HepG2 (cell line): ENCODE measurements at regions not wholly inside any gene's neighbourhood (a gene's known extent, or its start where the extent isn't known, plus 50 kb on each side); places are given as distances from the start of the nearest gene placed in this dataset.
A peak's percentile ranks its signal among the peaks of the same experiment; 100 is the strongest.

Experiments used
- ATAC-seq: fragments of 200-7000 bp; cut with Tn5 transposase; 3 replicates; pipeline ENCODE4 v1.9.1; 2020; ENCODE audit warnings: mild to moderate bottlenecking, moderate library complexity
- BruUV-seq: library from RNA; stranded (reverse); fragments of 400-500 nt; replicated peaks from 2 replicates; lab custom pipeline; 2021; lab: Mats Ljungman, UMichigan
- CTCF ChIA-PET: fragments of 300-600 bp; formaldehyde crosslinking; extraction: SDS; loops from one replicate; lab custom pipeline; 2021; ENCODE audit warnings: low total read pairs, inconsistent platforms, low intra/inter-chr PET ratio; lab: Yijun Ruan, JAX
- POLR2A ChIA-PET: fragments of 350-600 bp; sonication (Branson Sonifier 250); formaldehyde crosslinking; loops from one replicate; lab custom pipeline; 2020; ENCODE audit warnings: antibody characterized with exemption, inconsistent platforms; lab: Yijun Ruan, JAX
- DNase-seq: peaks from one replicate; pipeline ENCODE4 v3.0.0-alpha.2; 2015; ENCODE audit warnings: low spot score
- FAIRE-seq: peaks from 3 replicates; lab custom pipeline; 2011; peaks lifted over from hg19 to GRCh38; lab: Jason Lieb, UNC
- H2AFZ ChIP-seq: one replicate; pipeline ENCODE4 v1.6.1; 2011; ENCODE audit warnings: low read length, inconsistent platforms
- H3K27ac ChIP-seq: fragments of 300-600 bp; 3 replicates; pipeline ENCODE4 v1.8.0; 2011; ENCODE audit warnings: mixed run types, mild to moderate bottlenecking, mixed read lengths, low read length, inconsistent platforms; ENCODE audit not compliant: insufficient read depth; ENCODE audit errors: extremely low read length
- H3K27me3 ChIP-seq, 2 experiments: fragments of 200-600 bp in 1 of 2; 2 replicates in 1 of 2; 3 replicates in 1 of 2; pipeline versions ENCODE4 v1.6.0 to v1.8.0; 2011; ENCODE audit warnings: low read length in 2 of 2, mild to moderate bottlenecking in 2 of 2, moderate library complexity in 2 of 2, inconsistent platforms in 1 of 2; ENCODE audit not compliant: insufficient read depth in 2 of 2, control insufficient read depth in 1 of 2
- H3K36me3 ChIP-seq, 2 experiments: fragments of 200-600 bp in 1 of 2; replicated peaks in 1 of 2; 2 replicates in 1 of 2; 3 replicates in 1 of 2; pipeline versions ENCODE4 v1.5.1 to v1.8.0; 2011; ENCODE audit warnings: low read length in 2 of 2, inconsistent platforms in 1 of 2; ENCODE audit not compliant: insufficient read depth in 2 of 2, control insufficient read depth in 1 of 2
- H3K4me1 ChIP-seq: 2 replicates; pipeline ENCODE4 v1.5.1; 2012; ENCODE audit warnings: low read length, inconsistent platforms; ENCODE audit not compliant: insufficient read depth
- H3K4me2 ChIP-seq: 2 replicates; pipeline ENCODE4 v1.6.0; 2011; ENCODE audit warnings: low read depth, low read length, inconsistent platforms
- H3K4me3 ChIP-seq, 3 experiments: fragments of 200-600 bp in 1 of 3; sonication (generic), shearing (Covaris generic) in 1 of 3; replicated peaks in 1 of 3; 2 replicates each; pipeline ENCODE4 v1.5.1; 2011 to 2016; ENCODE audit warnings: low read length in 3 of 3, inconsistent platforms in 2 of 3, low read depth in 2 of 3, mild to moderate bottlenecking in 2 of 3, control low read depth in 1 of 3, mixed read lengths in 1 of 3; ENCODE audit not compliant: insufficient read depth in 1 of 3
- H3K79me2 ChIP-seq: one replicate; pipeline ENCODE4 v1.6.1; 2011; ENCODE audit warnings: low read length, inconsistent platforms; ENCODE audit not compliant: insufficient read depth
- H3K9ac ChIP-seq: 2 replicates; pipeline ENCODE4 v1.6.0; 2011; ENCODE audit warnings: mild to moderate bottlenecking, low read depth, low read length, inconsistent platforms; ENCODE audit not compliant: insufficient read depth
- H3K9me3 ChIP-seq: 2 replicates; pipeline ENCODE4 v1.5.1; 2012; ENCODE audit warnings: mild to moderate bottlenecking, low read length
- H4K20me1 ChIP-seq: 2 replicates; pipeline ENCODE4 v1.6.0; 2011; ENCODE audit warnings: inconsistent platforms, mild to moderate bottlenecking, low read length, moderate library complexity; ENCODE audit not compliant: insufficient read depth
- DNMT1 ChIP-seq: sonication (generic); formaldehyde crosslinking; IDR thresholded peaks from 2 replicates; pipeline ENCODE4 v1.5.1; 2020; ENCODE audit warnings: mild to moderate bottlenecking, missing genetic modification reagents
- RFX1 ChIP-seq: fragments of 450-650 bp; IDR thresholded peaks from 2 replicates; pipeline ENCODE4 v1.6.1; 2017
- RFX5 ChIP-seq: IDR thresholded peaks from 2 replicates; pipeline ENCODE4 v1.6.1; 2011; ENCODE audit warnings: low read depth, low read length, improper control_type of control experiment
- SRY ChIP-seq: sonication (generic); formaldehyde crosslinking; IDR thresholded peaks from 2 replicates; pipeline ENCODE4 v1.8.0; 2022; ENCODE audit warnings: mild to moderate bottlenecking, missing genetic modification reagents
- ZNF331 ChIP-seq: sonication (generic); formaldehyde crosslinking; IDR thresholded peaks from 2 replicates; pipeline ENCODE4 v1.4.0; 2020; ENCODE audit warnings: missing genetic modification reagents
- WGBS: methylation state at CpG from one replicate; pipeline ENCODE4 v1.1.6; 2017; ENCODE audit warnings: low lambda C conversion rate; 5-methylcytosine and 5-hydroxymethylcytosine counted together
- in situ Hi-C: cut with HindIII; loops from 2 replicates; pipeline ENCODE4 v1.10.0; 2017; ENCODE audit warnings: low pct_unique_long_range_greater_than_20kb; ENCODE audit not compliant: extremely low pct_ligation_motif_present
- intact Hi-C: fragments of 100-400 bp; cut with micrococcal nuclease; formaldehyde crosslinking; loops from one replicate; pipeline ENCODE4 v1.10.0; 2022; ENCODE audit not compliant: unreplicated experiment
- TF ChIP-seq, protein P1 (sequence below): sonication (generic); IDR thresholded peaks from 2 replicates; pipeline ENCODE4 v1.6.1; 2016; ENCODE audit warnings: low read depth, borderline replicate concordance

- H2AFZ ChIP-seq, result no peak overlapping the region
- no peak overlapping the region for H3K4me2 ChIP-seq
- H3K27ac ChIP-seq, result no peak overlapping the region
- in situ Hi-C loops (no loop called here), intact Hi-C loops (no loop called here)
- no peak; the same call in 2 of the 3 replicates for ATAC-seq
- no TSS peak for BruUV-seq
- no peaks in the 10 kb centered on the region for H3K9me3 ChIP-seq
- no peak overlapping the region for H3K4me3 ChIP-seq
- H3K27me3 ChIP-seq, result no peaks in the 10 kb centered on the region
- POLR2A ChIA-PET, result no interaction called here
- DNase-seq, result no peak
- H4K20me1 ChIP-seq, result no peaks in the 10 kb centered on the region
- no peaks in the 10 kb centered on the region for H3K36me3 ChIP-seq
- WGBS, result 14% methylated on average over 14 of the region's 14 CpGs
- FAIRE-seq, result no peak
- no peak overlapping the region for H3K9ac ChIP-seq
- CTCF ChIA-PET, result no interaction called here
- no peaks in the 10 kb centered on the region for H3K79me2 ChIP-seq
- H3K4me1 ChIP-seq, result no peaks in the 10 kb centered on the region
- TF ChIP-seq RFX5 (peak; percentile 94), SRY (CRISPR knock-in tag) (no peak)
Observed at GRCh38 chr12:127987199-127987901, 279.6 kb upstream of the TMEM132C start.

- H3K27me3 ChIP-seq, result no peaks in the 10 kb centered on the region
- H4K20me1 ChIP-seq, result no peaks in the 10 kb centered on the region
- no peak overlapping the region for H2AFZ ChIP-seq
- WGBS, result 34% methylated on average over 4 of the region's 6 CpGs
- FAIRE-seq, result no peak
- no peaks in the 10 kb centered on the region for H3K9me3 ChIP-seq
- in situ Hi-C loops, result no loop called here
- intact Hi-C loops, result no loop called here
- H3K36me3 ChIP-seq, result no peaks in the 10 kb centered on the region
- no peak for DNase-seq
- no peak overlapping the region for H3K27ac ChIP-seq
- no peak for ATAC-seq
- ChIA-PET CTCF (no interaction called here), POLR2A (no interaction called here)
- no TSS peak for BruUV-seq
- H3K9ac ChIP-seq, result no peak overlapping the region
- H3K4me2 ChIP-seq, result no peak overlapping the region
- H3K4me1 ChIP-seq, result no peaks in the 10 kb centered on the region
- no peak overlapping the region for H3K4me3 ChIP-seq
- TF ChIP-seq RFX1 (peak; percentile 57), DNMT1 (CRISPR knock-in tag) (no peak), ZNF331 (CRISPR knock-in tag) (no peak)
- TF ChIP-seq, protein P1, sequence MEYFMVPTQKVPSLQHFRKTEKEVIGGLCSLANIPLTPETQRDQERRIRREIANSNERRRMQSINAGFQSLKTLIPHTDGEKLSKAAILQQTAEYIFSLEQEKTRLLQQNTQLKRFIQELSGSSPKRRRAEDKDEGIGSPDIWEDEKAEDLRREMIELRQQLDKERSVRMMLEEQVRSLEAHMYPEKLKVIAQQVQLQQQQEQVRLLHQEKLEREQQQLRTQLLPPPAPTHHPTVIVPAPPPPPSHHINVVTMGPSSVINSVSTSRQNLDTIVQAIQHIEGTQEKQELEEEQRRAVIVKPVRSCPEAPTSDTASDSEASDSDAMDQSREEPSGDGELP, result no peak
- no peaks in the 10 kb centered on the region for H3K79me2 ChIP-seq
Observed at GRCh38 chr12:127991485-127991884, 275.5 kb upstream of the TMEM132C start.
